Lung (tissue), 11 donors: ENCODE measurements at regions not wholly inside any gene's neighbourhood (a gene's known extent, or its start where the extent isn't known, plus 50 kb on each side); places are given as distances from the start of the nearest gene placed in this dataset.

ENCODE experiments used
- ATAC-seq: fragments of 200-7000 bp; cut with Tn5 transposase; one replicate; pipeline ENCODE4 v1.9.1; 2020; ENCODE audit warnings: moderate number of reproducible peaks; ENCODE audit not compliant: insufficient read depth, low FRiP score
- DNase-seq, 3 donors: peaks; one replicate each; pipeline ENCODE4 v3.0.0-alpha.2; 2013 to 2017
- H3K27ac ChIP-seq, 2 donors: one replicate each; pipeline ENCODE4 v1.5.1; 2013; ENCODE audit warnings: mild to moderate bottlenecking in 2 of 2, moderate library complexity in 2 of 2, control low read depth in 1 of 2, inconsistent platforms in 1 of 2, low read depth in 1 of 2, low read length in 1 of 2
- H3K27me3 ChIP-seq, 3 donors: one replicate each; pipeline ENCODE4 v1.5.1; 2013; ENCODE audit warnings: low read length in 2 of 3; ENCODE audit not compliant: control insufficient read depth in 3 of 3, insufficient read depth in 3 of 3
- H3K36me3 ChIP-seq, 4 donors: one replicate each; pipeline ENCODE4 v1.5.1; 2013; ENCODE audit warnings: low read length in 4 of 4, mild to moderate bottlenecking in 1 of 4, moderate library complexity in 1 of 4; ENCODE audit not compliant: control insufficient read depth in 4 of 4, insufficient read depth in 4 of 4
- H3K4me1 ChIP-seq, 5 donors: one replicate each; pipeline ENCODE4 v1.5.1; 2013; ENCODE audit warnings: low read length in 5 of 5, mild to moderate bottlenecking in 2 of 5, moderate library complexity in 1 of 5; ENCODE audit not compliant: control insufficient read depth in 5 of 5, insufficient read depth in 5 of 5
- H3K4me3 ChIP-seq: one replicate; pipeline ENCODE4 v1.5.1; 2013; ENCODE audit warnings: mild to moderate bottlenecking, control low read depth, moderate library complexity
- H3K9ac ChIP-seq, 2 donors: one replicate each; pipeline ENCODE4 v1.5.1; 2013; ENCODE audit warnings: low read length in 2 of 2, control low read depth in 1 of 2; ENCODE audit not compliant: insufficient read depth in 1 of 2
- H3K9me3 ChIP-seq, 4 donors: one replicate each; pipeline ENCODE4 v1.5.1; 2013; ENCODE audit warnings: low read length in 3 of 4, mild to moderate bottlenecking in 1 of 4, moderate library complexity in 1 of 4; ENCODE audit not compliant: control insufficient read depth in 4 of 4, insufficient read depth in 3 of 4
- CTCF ChIP-seq: IDR thresholded peaks from 2 replicates; pipeline ENCODE4 v1.5.1; 2012; ENCODE audit warnings: mild to moderate bottlenecking; ENCODE audit errors: control extremely low read depth, extremely low read depth
- WGBS, 2 donors: extraction: QIAGEN DNeasy Blood & Tissue Kit; methylation state at CpG; one replicate each; pipeline ENCODE4 v1.1.7; 2013; 5-methylcytosine and 5-hydroxymethylcytosine counted together
- donor health status: control.
- donor health status: control.
- donor health status: Bipolar disorder and iron deficiency.
- donor health status: healthy.
- donor health status: DM: yes; HTN: yes; CAD: no.

GRCh38 chr16:61364990-61365389 lies 671.2 kb downstream of the CDH8 start:
- ATAC-seq (no peak), DNase-seq (peak in 1 of 3 donors; percentile 0)
- no peaks in the 10 kb centered on the region for H3K27me3 ChIP-seq
- 56 to 68% methylated on average over 3 of the region's 3 CpGs for WGBS, 2 donors
- H3K9ac ChIP-seq = no peak overlapping the region
- TF ChIP-seq CTCF = no peak
- no peak overlapping the region for H3K27ac ChIP-seq
- H3K4me3 ChIP-seq = no peak overlapping the region
- no peaks in the 10 kb centered on the region for H3K36me3 ChIP-seq
- peaks cover 0 to under 1% (median 0%) of the 10 kb centered on the region in 4 donors for H3K9me3 ChIP-seq
- H3K4me1 ChIP-seq = no peaks in the 10 kb centered on the region

DNA sequence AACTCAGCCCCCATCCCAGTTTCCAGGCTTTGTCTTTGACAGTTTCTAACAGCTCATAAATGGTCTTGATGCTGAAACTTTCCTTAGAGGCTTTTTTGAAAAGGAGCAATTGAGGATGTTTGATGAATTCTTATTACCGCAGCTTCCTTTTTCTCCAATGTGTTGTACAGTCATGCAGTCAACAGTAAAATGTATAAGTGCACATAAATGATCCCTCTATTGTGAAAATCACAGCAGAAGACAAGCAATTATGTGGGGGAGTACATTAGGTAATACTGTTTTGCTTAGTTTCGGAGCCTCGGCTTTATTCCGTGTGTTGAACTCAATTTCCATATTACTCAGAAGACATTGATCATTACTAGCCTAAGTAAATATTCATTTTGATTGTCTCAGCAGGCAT lies 673.7 kb downstream of the CDH8 start:
- 94 to 96% methylated on average over 4 of the region's 4 CpGs for WGBS, 2 donors
- H3K4me1 ChIP-seq = no peaks in the 10 kb centered on the region
- no peak for DNase-seq

GRCh38 chr16:61344791-61345190 lies 691.4 kb downstream of the CDH8 start:
- H3K4me3 ChIP-seq = no peak overlapping the region
- no peak for TF ChIP-seq CTCF
- no peak for DNase-seq
- ATAC-seq = no peak
- no peak overlapping the region for H3K27ac ChIP-seq
- no peaks in the 10 kb centered on the region for H3K36me3 ChIP-seq
- peaks cover 0 to 3% (median 0%) of the 10 kb centered on the region in 4 donors for H3K9me3 ChIP-seq
- 64 to 72% methylated on average over 3 of the region's 3 CpGs for WGBS, 2 donors
- no peaks in the 10 kb centered on the region for H3K27me3 ChIP-seq
- no peak overlapping the region for H3K9ac ChIP-seq
- H3K4me1 ChIP-seq = no peaks in the 10 kb centered on the region

More for the DNA sequence above, 673.7 kb downstream of the CDH8 start:
- no peak overlapping the region for H3K27ac ChIP-seq
- H3K36me3 ChIP-seq = no peaks in the 10 kb centered on the region
- H3K27me3 ChIP-seq = no peaks in the 10 kb centered on the region
- ATAC-seq = no peak
- H3K9ac ChIP-seq = no peak overlapping the region
- H3K9me3 ChIP-seq = peaks cover 0 to 2% (median 0%) of the 10 kb centered on the region in 4 donors
- no peak overlapping the region for H3K4me3 ChIP-seq
- no peak for TF ChIP-seq CTCF

DNA sequence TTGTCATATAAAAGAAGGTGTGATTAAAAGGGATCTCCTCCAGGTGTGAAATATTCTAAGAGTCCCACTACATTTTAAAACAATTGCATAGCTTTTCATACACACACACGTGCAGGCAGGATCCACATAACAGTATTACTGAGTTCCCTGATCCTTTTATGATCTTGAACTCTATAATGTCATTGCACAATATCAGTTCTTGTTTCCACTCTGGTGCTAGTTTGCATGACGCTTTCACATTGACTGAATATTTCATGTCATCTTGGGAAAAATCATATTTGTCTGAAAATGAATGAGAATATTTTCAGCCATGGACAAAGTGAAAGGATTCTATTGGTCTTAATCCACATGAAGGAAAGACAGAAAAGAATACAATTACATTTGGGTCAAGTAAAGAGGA lies 703.8 kb downstream of the CDH8 start:
- no peak for TF ChIP-seq CTCF
- Histone ChIP-seq H3K4me1 (no peaks in the 10 kb centered on the region), H3K4me3 (no peak overlapping the region), H3K9ac (no peak overlapping the region), H3K36me3 (no peaks in the 10 kb centered on the region), H3K27me3 (no peaks in the 10 kb centered on the region), H3K9me3 (no peaks in the 10 kb centered on the region), H3K27ac (no peak overlapping the region)
- WGBS, 2 donors = 75% methylated on average over 2 of the region's 2 CpGs
- DNase-seq (no peak), ATAC-seq (no peak)
